CD1c-positive myeloid dendritic cell (primary cell): ENCODE measurements at regions not wholly inside any gene's neighbourhood (a gene's known extent, or its start where the extent isn't known, plus 50 kb on each side); places are given as distances from the start of the nearest gene placed in this dataset.
"Not testable (repeated sequence)": the region's sequence is repeated elsewhere in the genome, so short reads cannot be mapped to it uniquely, and the experiment has no call there.

Experiments
- DNase-seq: peaks from one replicate; pipeline ENCODE4 v3.0.0-alpha.2; 2016; ENCODE audit errors: extremely low spot score

GRCh38 chr1:29690156-29690555 is 453.8 kb downstream of the PTPRU start:
- DNase-seq = no peak

- DNase-seq = no peak
Measured at GRCh38 chr1:29689372-29690030, 453.2 kb downstream of the PTPRU start.

GRCh38 chr1:29688471-29689365 is 452.4 kb downstream of the PTPRU start:
- DNase-seq = no peak

- no peak for DNase-seq
Measured at GRCh38 chr1:29687601-29688244, 451.4 kb downstream of the PTPRU start.

GRCh38 chr1:29687166-29687565 is 450.8 kb downstream of the PTPRU start:
- DNase-seq = no peak

- no peak for DNase-seq
Measured at GRCh38 chr1:29686012-29686930, 449.9 kb downstream of the PTPRU start.

- DNase-seq = no peak
Measured at GRCh38 chr1:29685387-29685786, 449.1 kb downstream of the PTPRU start.

GRCh38 chr1:29684141-29684540 is 447.8 kb downstream of the PTPRU start:
- no peak for DNase-seq

- no peak for DNase-seq
Measured at GRCh38 chr1:29683472-29683871, 447.1 kb downstream of the PTPRU start.

GRCh38 chr1:29682919-29683295 is 446.6 kb downstream of the PTPRU start:
- no peak for DNase-seq

GRCh38 chr1:29682171-29682918 is 446.0 kb downstream of the PTPRU start:
- DNase-seq = no peak

GRCh38 chr1:29681416-29681815 is 445.1 kb downstream of the PTPRU start:
- not testable (repeated sequence) for DNase-seq

GRCh38 chr1:29679828-29680558 is 443.7 kb downstream of the PTPRU start:
- no peak for DNase-seq

GRCh38 chr1:29679316-29679715 is 443.0 kb downstream of the PTPRU start:
- DNase-seq = no peak

- no peak for DNase-seq
Measured at GRCh38 chr1:29677028-29678024, 441.0 kb downstream of the PTPRU start.

GRCh38 chr1:29676496-29676895 is 440.2 kb downstream of the PTPRU start:
- DNase-seq = no peak

GRCh38 chr1:29675481-29676263 is 439.4 kb downstream of the PTPRU start:
- no peak for DNase-seq
